ENCODE measurements at regions not wholly inside any gene's neighbourhood (a gene's known extent, or its start where the extent isn't known, plus 50 kb on each side); places are given as distances from the start of the nearest gene placed in this dataset.

GRCh38 chr18:10074728-10075127 is 160.9 kb downstream of the VAPA start:
- Histone ChIP-seq H3K18ac (ENCODE audit: insufficient read length, low read depth, low read length) (no peak overlapping the region), H3K4ac (ENCODE audit: low read depth, low read length) (no peak overlapping the region), H3K27ac (ENCODE audit: insufficient read length, low read depth, low read length) (no peak overlapping the region), H3K4me1 (ENCODE audit: insufficient read depth, low read length) (no peaks in the 10 kb centered on the region; the same call in 1 of the 2 replicates), H3K14ac (ENCODE audit: insufficient read depth, low read length) (no peak overlapping the region), H2AFZ (ENCODE audit: low read length) (no peak overlapping the region), H3K9ac (ENCODE audit: extremely low read depth, insufficient read length, low read length) (no peak overlapping the region), H3T11ph (ENCODE audit: low read length) (no peak overlapping the region), H3K79me2 (ENCODE audit: insufficient read depth, low read length) (no peaks in the 10 kb centered on the region), H4K91ac (ENCODE audit: insufficient read length, low read depth, low read length) (no peak overlapping the region), H2BK5ac (ENCODE audit: insufficient read length, low read length) (no peak overlapping the region), H4K20me1 (ENCODE audit: control insufficient read depth, insufficient read depth, insufficient read length) (no peaks in the 10 kb centered on the region), H2BK15ac (ENCODE audit: low read depth, low read length) (no peak overlapping the region), H3K27me3 (ENCODE audit: insufficient read depth, low read length) (no peaks in the 10 kb centered on the region), H3K23ac (ENCODE audit: insufficient read length, low read depth, low read length) (no peak overlapping the region), H4K5ac (ENCODE audit: insufficient read length, low read depth, low read length) (no peak overlapping the region), H3K4me2 (ENCODE audit: insufficient read depth, insufficient read length, low read length) (no peak overlapping the region), H3K9me3 (ENCODE audit: control insufficient read depth, low read depth, low read length) (no peaks in the 10 kb centered on the region), H2BK20ac (ENCODE audit: low read depth, low read length, poor library complexity, severe bottlenecking) (no peak overlapping the region), H2BK120ac (ENCODE audit: low read depth, low read length, poor library complexity, severe bottlenecking) (no peak overlapping the region), H3K56ac (ENCODE audit: insufficient read length, low read depth, low read length) (no peak overlapping the region), H2AK5ac (ENCODE audit: insufficient read length, low read length) (no peak overlapping the region), H4K8ac (replicated peaks; ENCODE audit: insufficient read length, low read depth, low read length) (no peak overlapping the region), H2BK12ac (ENCODE audit: insufficient read length, low read depth, low read length) (no peak overlapping the region), H3K23me2 (ENCODE audit: insufficient read length, low read depth, low read length, poor library complexity, severe bottlenecking) (no peaks in the 10 kb centered on the region), H3K79me1 (ENCODE audit: insufficient read depth, low read depth, low read length, poor library complexity, severe bottlenecking) (no peaks in the 10 kb centered on the region)
- Mint-ChIP-seq H3K36me3 (ENCODE audit: insufficient read depth in 1 of 3, low read depth in 3 of 3) (peaks cover 0 to 1% (median 0%) of the 10 kb centered on the region in 3 experiments; a peak in 1 of 7 replicates), H3K27ac (no peak overlapping the region), H3K4me1 (peaks cover 18 to 24% of the 10 kb centered on the region in 2 experiments), H3K9me3 (peaks cover 0 to 3% of the 10 kb centered on the region in 2 experiments; a peak in 2 of 5 replicates), H3K4me3 (no peak overlapping the region), H3K27me3 (ENCODE audit: low read depth) (peaks cover 1% of the 10 kb centered on the region; the same call in 1 of the 2 replicates)
- TF ChIP-seq CTCF (conservative IDR thresholded peaks at IDR 0.05): no peak
- DNase-seq: no peak
- WGBS (ENCODE audit: extremely low coverage, insufficient read length, low lambda C conversion rate): no CpG with 5 or more reads among the region's 9 CpGs

All from H9 (cell line).